PC-9 (cell line): ENCODE measurements at regions not wholly inside any gene's neighbourhood (a gene's known extent, or its start where the extent isn't known, plus 50 kb on each side); places are given as distances from the start of the nearest gene placed in this dataset.

ENCODE experiments used
- BruUV-seq: library from RNA; stranded (reverse); fragments of 400-500 nt; replicated peaks from 2 replicates; lab custom pipeline; 2021; lab: Mats Ljungman, UMichigan
- CTCF ChIA-PET: fragments of 300-600 bp; sonication (Branson Sonifier 250); formaldehyde crosslinking; loops from one replicate; lab custom pipeline; 2022; ENCODE audit warnings: antibody characterized with exemption; lab: Charles Lee
- POLR2A ChIA-PET: fragments of 300-600 bp; sonication (Branson Sonifier 250); formaldehyde crosslinking; loops from one replicate; lab custom pipeline; 2022; ENCODE audit warnings: antibody characterized with exemption; ENCODE audit not compliant: unreplicated experiment; lab: Charles Lee
- DNase-seq, 2 experiments: peaks; one replicate each; pipeline versions ENCODE4 v3.0.0 to v3.0.0-alpha.2; 2015 to 2022; ENCODE audit warnings: mixed read lengths in 1 of 2
- H2AFZ ChIP-seq: fragments of 200-600 bp; sonication (generic); 2 replicates; pipeline ENCODE4 v1.8.1; 2017; ENCODE audit warnings: antibody characterized with exemption
- H3F3A ChIP-seq: fragments of 200-600 bp; sonication (generic); 2 replicates; pipeline ENCODE4 v1.8.1; 2017; ENCODE audit warnings: antibody characterized with exemption, mild to moderate bottlenecking, low read depth; ENCODE audit not compliant: insufficient read depth
- H3K27ac ChIP-seq: fragments of 200-600 bp; sonication (generic); 2 replicates; pipeline ENCODE4 v1.6.1; 2016; ENCODE audit warnings: mixed run types
- H3K27me3 ChIP-seq: fragments of 200-600 bp; sonication (generic); 2 replicates; pipeline ENCODE4 v1.6.1; 2016; ENCODE audit warnings: low read depth, mixed run types; ENCODE audit not compliant: insufficient read depth
- H3K36me3 ChIP-seq: fragments of 200-600 bp; sonication (generic); 2 replicates; pipeline ENCODE4 v1.6.1; 2016; ENCODE audit warnings: low read depth, mixed run types
- H3K4me1 ChIP-seq: fragments of 200-600 bp; sonication (generic); replicated peaks from 2 replicates; pipeline ENCODE4 v1.6.1; 2016; ENCODE audit warnings: mixed run types; ENCODE audit not compliant: insufficient read depth
- H3K4me2 ChIP-seq: fragments of 200-600 bp; sonication (generic); 2 replicates; pipeline ENCODE4 v1.6.1; 2017; ENCODE audit warnings: mixed run types
- H3K4me3 ChIP-seq: fragments of 200-600 bp; sonication (generic); 2 replicates; pipeline ENCODE4 v1.6.1; 2016; ENCODE audit warnings: mixed run types
- H3K79me2 ChIP-seq: fragments of 200-600 bp; sonication (generic); 2 replicates; pipeline ENCODE4 v1.6.1; 2017; ENCODE audit warnings: low read depth, mixed run types
- H3K9me2 ChIP-seq: fragments of 200-600 bp; sonication (generic); 2 replicates; pipeline ENCODE4 v1.8.1; 2017; ENCODE audit warnings: mild to moderate bottlenecking; ENCODE audit not compliant: insufficient read depth
- H3K9me3 ChIP-seq: fragments of 200-600 bp; sonication (generic); 2 replicates; pipeline ENCODE4 v1.8.1; 2016; ENCODE audit warnings: low read depth; ENCODE audit not compliant: insufficient read depth
- H4K20me1 ChIP-seq: fragments of 200-600 bp; sonication (generic); 2 replicates; pipeline ENCODE4 v1.8.1; 2017; ENCODE audit not compliant: insufficient read depth
- CTCF ChIP-seq: fragments of 200-600 bp; sonication (generic); conservative IDR thresholded peaks from 2 replicates; pipeline ENCODE4 v1.6.1; 2017; ENCODE audit warnings: mixed run types, antibody characterized with exemption, mild to moderate bottlenecking, moderate library complexity
- EZH2 ChIP-seq: fragments of 200-600 bp; sonication (generic); IDR thresholded peaks from 2 replicates; pipeline ENCODE4 v1.8.0; 2017; ENCODE audit warnings: antibody characterized with exemption, low read depth
- intact Hi-C: fragments of 100-400 bp; cut with micrococcal nuclease; formaldehyde crosslinking; loops from one replicate; pipeline ENCODE4 v1.10.0; 2022; ENCODE audit not compliant: unreplicated experiment

- Histone ChIP-seq H3K79me2 (no peaks in the 10 kb centered on the region), H3K36me3 (no peaks in the 10 kb centered on the region), H3K27ac (no peak overlapping the region), H3K27me3 (no peaks in the 10 kb centered on the region), H3K4me3 (no peak overlapping the region), H3K4me2 (0 out of 2 replicates have a peak overlapping the region, but pooled peaks have one; percentile 10), H3K9me3 (no peaks in the 10 kb centered on the region), H2AFZ (peak overlapping the region; percentile 3; the same call in 1 of the 2 replicates), H3K4me1 (peaks cover 8% of the 10 kb centered on the region), H4K20me1 (no peaks in the 10 kb centered on the region), H3K9me2 (no peaks in the 10 kb centered on the region), H3F3A (no peaks in the 10 kb centered on the region)
- TF ChIP-seq EZH2: no peak
- no peak for TF ChIP-seq CTCF
- DNase-seq: peak; percentile 9 to 62
- POLR2A ChIA-PET: interaction anchor here (0.6 kb wide), 1 partner anchor 64 kb away, joined by 3 read pairs; no protein-coding TSS in a partner anchor
- no TSS peak for BruUV-seq
- intact Hi-C loops: loop anchor here (1.0 kb wide), 1 partner anchor 194 kb away; no protein-coding TSS in a partner anchor
- CTCF ChIA-PET: no interaction called here
Measured at GRCh38 chr3:16802389-16802788, 82.4 kb upstream of the PLCL2 start.

GRCh38 chr3:16803019-16803418 lies 81.7 kb upstream of the PLCL2 start:
- CTCF ChIA-PET: no interaction called here
- H3K79me2 ChIP-seq: no peaks in the 10 kb centered on the region

GRCh38 chr3:16807391-16807790 lies 77.4 kb upstream of the PLCL2 start:
- Histone ChIP-seq H3K9me3 (no peaks in the 10 kb centered on the region), H3K4me3 (no peak overlapping the region), H3K79me2 (no peaks in the 10 kb centered on the region), H3K4me2 (no peak overlapping the region), H3K9me2 (no peaks in the 10 kb centered on the region), H4K20me1 (no peaks in the 10 kb centered on the region), H3K4me1 (peaks cover 5% of the 10 kb centered on the region; the same call in 1 of the 2 replicates), H3K27me3 (no peaks in the 10 kb centered on the region), H2AFZ (no peak overlapping the region), H3K27ac (no peak overlapping the region), H3F3A (no peaks in the 10 kb centered on the region), H3K36me3 (no peaks in the 10 kb centered on the region)
- intact Hi-C loops: no loop called here
- no peak for TF ChIP-seq CTCF
- TF ChIP-seq EZH2: no peak
- no TSS peak for BruUV-seq
- CTCF ChIA-PET: no interaction called here
- POLR2A ChIA-PET: no interaction called here
- DNase-seq: no peak

More at GRCh38 chr3:16803019-16803418, 81.7 kb upstream of the PLCL2 start:
- Histone ChIP-seq H3K4me2 (no peak overlapping the region), H3K27ac (no peak overlapping the region), H3K9me2 (no peaks in the 10 kb centered on the region), H3K4me3 (no peak overlapping the region), H3K27me3 (no peaks in the 10 kb centered on the region), H3F3A (no peaks in the 10 kb centered on the region), H3K9me3 (no peaks in the 10 kb centered on the region), H3K36me3 (no peaks in the 10 kb centered on the region), H3K4me1 (peaks cover 8% of the 10 kb centered on the region), H2AFZ (no peak overlapping the region), H4K20me1 (no peaks in the 10 kb centered on the region)
- intact Hi-C loops: no loop called here
- no TSS peak for BruUV-seq
- POLR2A ChIA-PET: no interaction called here
- DNase-seq: no peak
- no peak for TF ChIP-seq EZH2
- TF ChIP-seq CTCF: no peak
